GM23338 (cell line): ENCODE measurements at regions not wholly inside any gene's neighbourhood (a gene's known extent, or its start where the extent isn't known, plus 50 kb on each side); places are given as distances from the start of the nearest gene placed in this dataset.

ENCODE experiments used
- CREB1 ChIP-seq: fragments of 250-450 bp; sonication (Bioruptor Pico); IDR thresholded peaks from 2 replicates; pipeline ENCODE4 v1.5.0; 2020; ENCODE audit warnings: low read depth, mild to moderate bottlenecking, moderate library complexity
- EZH2 ChIP-seq: fragments of 200-600 bp; sonication (generic); IDR thresholded peaks from one replicate; pipeline ENCODE4 v1.8.0; 2017; ENCODE audit warnings: antibody characterized with exemption, mild to moderate bottlenecking, low read depth; ENCODE audit not compliant: unreplicated experiment
- EZH2phosphoT487 ChIP-seq: fragments of 200-600 bp; sonication (generic); IDR thresholded peaks from one replicate; pipeline ENCODE4 v1.8.1; 2018; ENCODE audit warnings: antibody characterized with exemption; ENCODE audit not compliant: unreplicated experiment
- JUNB ChIP-seq: IDR thresholded peaks from one replicate; pipeline ENCODE4 v1.6.1; 2016; ENCODE audit warnings: antibody characterized with exemption; ENCODE audit not compliant: unreplicated experiment
- NANOG ChIP-seq: IDR thresholded peaks from 2 replicates; pipeline ENCODE4 v1.6.1; 2016; ENCODE audit warnings: antibody characterized with exemption, borderline replicate concordance
- POLR2AphosphoS5 ChIP-seq: IDR thresholded peaks from 2 replicates; pipeline ENCODE4 v1.6.1; 2016; ENCODE audit warnings: antibody characterized with exemption, low read depth
- ZNF114 ChIP-seq: fragments of 250-450 bp; sonication (Bioruptor Pico); IDR thresholded peaks from 2 replicates; pipeline ENCODE4 v1.5.0; 2020; ENCODE audit warnings: mild to moderate bottlenecking, moderate library complexity
- ZNF331 ChIP-seq: fragments of 250-450 bp; sonication (Bioruptor Pico); IDR thresholded peaks from 2 replicates; pipeline ENCODE4 v1.5.0; 2020; ENCODE audit warnings: low read depth, mild to moderate bottlenecking, moderate library complexity
- TF ChIP-seq, protein P1 (sequence below), 2 experiments: fragments of 200-600 bp in 1 of 2; sonication (generic) in 1 of 2; conservative IDR thresholded peaks; 2 replicates each; pipeline versions ENCODE4 v1.5.1 to v1.6.1; 2016 to 2017; ENCODE audit warnings: antibody characterized with exemption in 2 of 2, low read depth in 2 of 2, mild to moderate bottlenecking in 2 of 2, moderate library complexity in 1 of 2
- TF ChIP-seq, protein P2 (sequence below): IDR thresholded peaks from one replicate; pipeline ENCODE4 v1.6.1; 2018; ENCODE audit warnings: antibody characterized with exemption; ENCODE audit not compliant: unreplicated experiment
- TF ChIP-seq, protein P3 (sequence below): IDR thresholded peaks from 2 replicates; pipeline ENCODE4 v1.6.1; 2016; ENCODE audit warnings: antibody characterized with exemption
- TF ChIP-seq, protein P4 (sequence below): fragments of 250-450 bp; sonication (Bioruptor Pico); IDR thresholded peaks from 2 replicates; pipeline ENCODE4 v1.5.0; 2020; ENCODE audit warnings: mild to moderate bottlenecking, moderate library complexity

DNA sequence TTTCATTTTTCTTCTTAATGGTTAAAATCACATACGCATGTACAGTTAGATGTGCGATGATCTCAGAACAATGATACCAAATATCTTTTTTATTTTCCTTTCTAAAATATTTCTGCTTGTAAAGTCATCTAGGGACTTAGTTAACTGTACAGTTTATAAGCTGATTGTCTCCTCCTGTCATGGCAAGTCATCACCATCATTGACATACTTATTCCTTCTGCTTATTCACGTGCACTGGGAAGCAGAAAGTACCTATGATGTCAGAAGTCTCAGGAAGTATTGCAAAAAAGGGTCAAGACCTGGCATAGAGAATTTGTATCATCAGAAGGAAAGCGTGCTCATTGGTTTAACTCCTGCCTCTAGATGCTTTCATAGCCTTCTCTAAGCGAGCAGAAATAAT is 154.2 kb downstream of the DSC3 start:
- TF ChIP-seq, protein P1, sequence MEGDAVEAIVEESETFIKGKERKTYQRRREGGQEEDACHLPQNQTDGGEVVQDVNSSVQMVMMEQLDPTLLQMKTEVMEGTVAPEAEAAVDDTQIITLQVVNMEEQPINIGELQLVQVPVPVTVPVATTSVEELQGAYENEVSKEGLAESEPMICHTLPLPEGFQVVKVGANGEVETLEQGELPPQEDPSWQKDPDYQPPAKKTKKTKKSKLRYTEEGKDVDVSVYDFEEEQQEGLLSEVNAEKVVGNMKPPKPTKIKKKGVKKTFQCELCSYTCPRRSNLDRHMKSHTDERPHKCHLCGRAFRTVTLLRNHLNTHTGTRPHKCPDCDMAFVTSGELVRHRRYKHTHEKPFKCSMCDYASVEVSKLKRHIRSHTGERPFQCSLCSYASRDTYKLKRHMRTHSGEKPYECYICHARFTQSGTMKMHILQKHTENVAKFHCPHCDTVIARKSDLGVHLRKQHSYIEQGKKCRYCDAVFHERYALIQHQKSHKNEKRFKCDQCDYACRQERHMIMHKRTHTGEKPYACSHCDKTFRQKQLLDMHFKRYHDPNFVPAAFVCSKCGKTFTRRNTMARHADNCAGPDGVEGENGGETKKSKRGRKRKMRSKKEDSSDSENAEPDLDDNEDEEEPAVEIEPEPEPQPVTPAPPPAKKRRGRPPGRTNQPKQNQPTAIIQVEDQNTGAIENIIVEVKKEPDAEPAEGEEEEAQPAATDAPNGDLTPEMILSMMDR (conservative IDR thresholded peaks at IDR 0.05; ENCODE audit: low read depth in 2 of 2) = no peak
- TF ChIP-seq POLR2AphosphoS5 (no peak), ZNF114 (CRISPR knock-in tag) (no peak), JUNB (no peak), ZNF331 (CRISPR knock-in tag) (no peak), EZH2phosphoT487 (no peak), CREB1 (CRISPR knock-in tag) (no peak), EZH2 (no peak), NANOG (no peak)
- TF ChIP-seq, protein P2, sequence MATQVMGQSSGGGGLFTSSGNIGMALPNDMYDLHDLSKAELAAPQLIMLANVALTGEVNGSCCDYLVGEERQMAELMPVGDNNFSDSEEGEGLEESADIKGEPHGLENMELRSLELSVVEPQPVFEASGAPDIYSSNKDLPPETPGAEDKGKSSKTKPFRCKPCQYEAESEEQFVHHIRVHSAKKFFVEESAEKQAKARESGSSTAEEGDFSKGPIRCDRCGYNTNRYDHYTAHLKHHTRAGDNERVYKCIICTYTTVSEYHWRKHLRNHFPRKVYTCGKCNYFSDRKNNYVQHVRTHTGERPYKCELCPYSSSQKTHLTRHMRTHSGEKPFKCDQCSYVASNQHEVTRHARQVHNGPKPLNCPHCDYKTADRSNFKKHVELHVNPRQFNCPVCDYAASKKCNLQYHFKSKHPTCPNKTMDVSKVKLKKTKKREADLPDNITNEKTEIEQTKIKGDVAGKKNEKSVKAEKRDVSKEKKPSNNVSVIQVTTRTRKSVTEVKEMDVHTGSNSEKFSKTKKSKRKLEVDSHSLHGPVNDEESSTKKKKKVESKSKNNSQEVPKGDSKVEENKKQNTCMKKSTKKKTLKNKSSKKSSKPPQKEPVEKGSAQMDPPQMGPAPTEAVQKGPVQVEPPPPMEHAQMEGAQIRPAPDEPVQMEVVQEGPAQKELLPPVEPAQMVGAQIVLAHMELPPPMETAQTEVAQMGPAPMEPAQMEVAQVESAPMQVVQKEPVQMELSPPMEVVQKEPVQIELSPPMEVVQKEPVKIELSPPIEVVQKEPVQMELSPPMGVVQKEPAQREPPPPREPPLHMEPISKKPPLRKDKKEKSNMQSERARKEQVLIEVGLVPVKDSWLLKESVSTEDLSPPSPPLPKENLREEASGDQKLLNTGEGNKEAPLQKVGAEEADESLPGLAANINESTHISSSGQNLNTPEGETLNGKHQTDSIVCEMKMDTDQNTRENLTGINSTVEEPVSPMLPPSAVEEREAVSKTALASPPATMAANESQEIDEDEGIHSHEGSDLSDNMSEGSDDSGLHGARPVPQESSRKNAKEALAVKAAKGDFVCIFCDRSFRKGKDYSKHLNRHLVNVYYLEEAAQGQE = no peak
- TF ChIP-seq, protein P3, sequence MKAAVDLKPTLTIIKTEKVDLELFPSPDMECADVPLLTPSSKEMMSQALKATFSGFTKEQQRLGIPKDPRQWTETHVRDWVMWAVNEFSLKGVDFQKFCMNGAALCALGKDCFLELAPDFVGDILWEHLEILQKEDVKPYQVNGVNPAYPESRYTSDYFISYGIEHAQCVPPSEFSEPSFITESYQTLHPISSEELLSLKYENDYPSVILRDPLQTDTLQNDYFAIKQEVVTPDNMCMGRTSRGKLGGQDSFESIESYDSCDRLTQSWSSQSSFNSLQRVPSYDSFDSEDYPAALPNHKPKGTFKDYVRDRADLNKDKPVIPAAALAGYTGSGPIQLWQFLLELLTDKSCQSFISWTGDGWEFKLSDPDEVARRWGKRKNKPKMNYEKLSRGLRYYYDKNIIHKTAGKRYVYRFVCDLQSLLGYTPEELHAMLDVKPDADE = no peak
- TF ChIP-seq, protein P4, sequence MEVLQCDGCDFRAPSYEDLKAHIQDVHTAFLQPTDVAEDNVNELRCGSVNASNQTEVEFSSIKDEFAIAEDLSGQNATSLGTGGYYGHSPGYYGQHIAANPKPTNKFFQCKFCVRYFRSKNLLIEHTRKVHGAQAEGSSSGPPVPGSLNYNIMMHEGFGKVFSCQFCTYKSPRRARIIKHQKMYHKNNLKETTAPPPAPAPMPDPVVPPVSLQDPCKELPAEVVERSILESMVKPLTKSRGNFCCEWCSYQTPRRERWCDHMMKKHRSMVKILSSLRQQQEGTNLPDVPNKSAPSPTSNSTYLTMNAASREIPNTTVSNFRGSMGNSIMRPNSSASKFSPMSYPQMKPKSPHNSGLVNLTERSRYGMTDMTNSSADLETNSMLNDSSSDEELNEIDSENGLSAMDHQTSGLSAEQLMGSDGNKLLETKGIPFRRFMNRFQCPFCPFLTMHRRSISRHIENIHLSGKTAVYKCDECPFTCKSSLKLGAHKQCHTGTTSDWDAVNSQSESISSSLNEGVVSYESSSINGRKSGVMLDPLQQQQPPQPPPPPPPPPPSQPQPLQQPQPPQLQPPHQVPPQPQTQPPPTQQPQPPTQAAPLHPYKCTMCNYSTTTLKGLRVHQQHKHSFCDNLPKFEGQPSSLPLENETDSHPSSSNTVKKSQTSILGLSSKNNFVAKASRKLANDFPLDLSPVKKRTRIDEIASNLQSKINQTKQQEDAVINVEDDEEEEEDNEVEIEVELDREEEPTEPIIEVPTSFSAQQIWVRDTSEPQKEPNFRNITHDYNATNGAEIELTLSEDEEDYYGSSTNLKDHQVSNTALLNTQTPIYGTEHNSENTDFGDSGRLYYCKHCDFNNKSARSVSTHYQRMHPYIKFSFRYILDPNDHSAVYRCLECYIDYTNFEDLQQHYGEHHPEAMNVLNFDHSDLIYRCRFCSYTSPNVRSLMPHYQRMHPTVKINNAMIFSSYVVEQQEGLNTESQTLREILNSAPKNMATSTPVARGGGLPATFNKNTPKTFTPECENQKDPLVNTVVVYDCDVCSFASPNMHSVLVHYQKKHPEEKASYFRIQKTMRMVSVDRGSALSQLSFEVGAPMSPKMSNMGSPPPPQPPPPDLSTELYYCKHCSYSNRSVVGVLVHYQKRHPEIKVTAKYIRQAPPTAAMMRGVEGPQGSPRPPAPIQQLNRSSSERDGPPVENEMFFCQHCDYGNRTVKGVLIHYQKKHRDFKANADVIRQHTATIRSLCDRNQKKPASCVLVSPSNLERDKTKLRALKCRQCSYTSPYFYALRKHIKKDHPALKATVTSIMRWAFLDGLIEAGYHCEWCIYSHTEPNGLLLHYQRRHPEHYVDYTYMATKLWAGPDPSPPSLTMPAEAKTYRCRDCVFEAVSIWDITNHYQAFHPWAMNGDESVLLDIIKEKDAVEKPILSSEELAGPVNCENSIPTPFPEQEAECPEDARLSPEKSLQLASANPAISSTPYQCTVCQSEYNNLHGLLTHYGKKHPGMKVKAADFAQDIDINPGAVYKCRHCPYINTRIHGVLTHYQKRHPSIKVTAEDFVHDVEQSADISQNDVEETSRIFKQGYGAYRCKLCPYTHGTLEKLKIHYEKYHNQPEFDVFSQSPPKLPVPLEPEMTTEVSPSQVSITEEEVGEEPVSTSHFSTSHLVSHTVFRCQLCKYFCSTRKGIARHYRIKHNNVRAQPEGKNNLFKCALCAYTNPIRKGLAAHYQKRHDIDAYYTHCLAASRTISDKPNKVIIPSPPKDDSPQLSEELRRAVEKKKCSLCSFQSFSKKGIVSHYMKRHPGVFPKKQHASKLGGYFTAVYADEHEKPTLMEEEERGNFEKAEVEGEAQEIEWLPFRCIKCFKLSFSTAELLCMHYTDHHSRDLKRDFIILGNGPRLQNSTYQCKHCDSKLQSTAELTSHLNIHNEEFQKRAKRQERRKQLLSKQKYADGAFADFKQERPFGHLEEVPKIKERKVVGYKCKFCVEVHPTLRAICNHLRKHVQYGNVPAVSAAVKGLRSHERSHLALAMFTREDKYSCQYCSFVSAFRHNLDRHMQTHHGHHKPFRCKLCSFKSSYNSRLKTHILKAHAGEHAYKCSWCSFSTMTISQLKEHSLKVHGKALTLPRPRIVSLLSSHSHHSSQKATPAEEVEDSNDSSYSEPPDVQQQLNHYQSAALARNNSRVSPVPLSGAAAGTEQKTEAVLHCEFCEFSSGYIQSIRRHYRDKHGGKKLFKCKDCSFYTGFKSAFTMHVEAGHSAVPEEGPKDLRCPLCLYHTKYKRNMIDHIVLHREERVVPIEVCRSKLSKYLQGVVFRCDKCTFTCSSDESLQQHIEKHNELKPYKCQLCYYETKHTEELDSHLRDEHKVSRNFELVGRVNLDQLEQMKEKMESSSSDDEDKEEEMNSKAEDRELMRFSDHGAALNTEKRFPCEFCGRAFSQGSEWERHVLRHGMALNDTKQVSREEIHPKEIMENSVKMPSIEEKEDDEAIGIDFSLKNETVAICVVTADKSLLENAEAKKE = no peak
